HCT116 (cell line): ENCODE measurements at regions not wholly inside any gene's neighbourhood (a gene's known extent, or its start where the extent isn't known, plus 50 kb on each side); places are given as distances from the start of the nearest gene placed in this dataset.

Experiments used
- ATAC-seq: fragments of 200-7000 bp; cut with Tn5 transposase; 2 replicates; pipeline ENCODE4 v1.9.1; 2020; ENCODE audit warnings: mild to moderate bottlenecking, moderate library complexity
- BruUV-seq: library from RNA; stranded (reverse); fragments of 400-500 nt; replicated peaks from 2 replicates; lab custom pipeline; 2021; lab: Mats Ljungman, UMichigan
- CTCF ChIA-PET: fragments of 300-600 bp; sonication (Branson Sonifier 250); formaldehyde crosslinking; loops from one replicate; lab custom pipeline; 2021; ENCODE audit warnings: antibody characterized with exemption; lab: Charles Lee
- POLR2A ChIA-PET: fragments of 300-600, 350-600 bp; sonication (Branson Sonifier 250); formaldehyde crosslinking; loops from one replicate; lab custom pipeline; 2021; ENCODE audit warnings: antibody characterized with exemption; lab: Charles Lee
- RAD21 ChIA-PET, 2 experiments: fragments of 300-600 bp; sonication (Branson Sonifier 250); formaldehyde crosslinking; loops; one replicate each; lab custom pipeline; 2023; ENCODE audit warnings: low total read pairs in 2 of 2; ENCODE audit not compliant: uncharacterized antibody in 2 of 2, unreplicated experiment in 2 of 2, low non-redundant PET in 1 of 2; lab: Charles Lee
- DNase-seq: peaks from one replicate; pipeline ENCODE4 v3.0.0-alpha.2; 2010; ENCODE audit warnings: low read depth, low spot score
- H2AFZ ChIP-seq: fragments of 200-600 bp; shearing (Covaris generic), sonication (generic); 2 replicates; pipeline ENCODE4 v1.6.1; 2017; ENCODE audit warnings: low read depth, mixed run types, mixed read lengths, antibody characterized with exemption, low read length; ENCODE audit not compliant: poor library complexity, severe bottlenecking
- H3K27ac ChIP-seq: 2 replicates; pipeline ENCODE4 v1.5.1; 2012; ENCODE audit warnings: low read depth, low read length
- H3K27me3 ChIP-seq: fragments of 200-600 bp; sonication (generic); 2 replicates; pipeline ENCODE4 v1.6.1; 2016; ENCODE audit warnings: mixed run types, low read length, mixed read lengths; ENCODE audit not compliant: insufficient read depth
- H3K36me3 ChIP-seq, 2 experiments: fragments of 200-500 bp in 1 of 2; fragments of 200-600 bp in 1 of 2; sonication (Bioruptor generic) in 1 of 2; sonication (generic) in 1 of 2; 2 replicates each; pipeline versions ENCODE4 v1.5.1 to v1.6.1; 2014 to 2016; ENCODE audit warnings: low read length in 2 of 2, inconsistent platforms in 1 of 2, mixed read lengths in 1 of 2, mixed run types in 1 of 2; ENCODE audit not compliant: insufficient read depth in 2 of 2, control insufficient read depth in 1 of 2
- H3K4me1 ChIP-seq, 2 experiments: fragments of 200-600 bp in 1 of 2; sonication (generic) in 1 of 2; 2 replicates each; pipeline versions ENCODE4 v1.5.1 to v1.6.1; 2012 to 2017; ENCODE audit warnings: low read length in 2 of 2, inconsistent platforms in 1 of 2, mild to moderate bottlenecking in 1 of 2, mixed read lengths in 1 of 2, mixed run types in 1 of 2, moderate library complexity in 1 of 2; ENCODE audit not compliant: insufficient read depth in 2 of 2, control insufficient read depth in 1 of 2
- H3K4me2 ChIP-seq: fragments of 200-600 bp; sonication (generic); 2 replicates; pipeline ENCODE4 v1.6.1; 2017; ENCODE audit warnings: mixed run types, low read length, mixed read lengths
- H3K4me3 ChIP-seq, 2 experiments: fragments of 200-600 bp in 1 of 2; sonication (generic) in 1 of 2; replicated peaks in 1 of 2; 2 replicates each; pipeline ENCODE4 v1.5.1; 2011 to 2016; ENCODE audit warnings: low read length in 2 of 2, control low read depth in 1 of 2, low read depth in 1 of 2, mild to moderate bottlenecking in 1 of 2, mixed read lengths in 1 of 2, mixed run types in 1 of 2
- H3K79me2 ChIP-seq: fragments of 200-600 bp; sonication (generic); 2 replicates; pipeline ENCODE4 v1.6.1; 2017; ENCODE audit warnings: mild to moderate bottlenecking, mixed run types, low read length, moderate library complexity, mixed read lengths; ENCODE audit not compliant: insufficient read depth
- H3K9ac ChIP-seq: fragments of 200-600 bp; sonication (generic); 2 replicates; pipeline ENCODE4 v1.6.1; 2016; ENCODE audit warnings: low read length, mixed read lengths
- H3K9me2 ChIP-seq: fragments of 200-600 bp; sonication (generic), shearing (Covaris generic); 2 replicates; pipeline ENCODE4 v1.6.1; 2017; ENCODE audit warnings: mixed run types, mild to moderate bottlenecking, moderate library complexity; ENCODE audit not compliant: insufficient read depth
- H3K9me3 ChIP-seq, 2 experiments: fragments of 200-500 bp in 1 of 2; fragments of 200-600 bp in 1 of 2; sonication (Bioruptor generic) in 1 of 2; sonication (generic) in 1 of 2; 2 replicates each; pipeline ENCODE4 v1.6.1; 2014 to 2017; ENCODE audit warnings: low read length in 2 of 2, mixed read lengths in 2 of 2, inconsistent platforms in 1 of 2, low read depth in 1 of 2, mild to moderate bottlenecking in 1 of 2, mixed run types in 1 of 2, moderate library complexity in 1 of 2; ENCODE audit not compliant: control insufficient read depth in 1 of 2, insufficient read depth in 1 of 2
- H4K20me1 ChIP-seq: fragments of 200-600 bp; sonication (generic), shearing (Covaris generic); 2 replicates; pipeline ENCODE4 v1.6.1; 2017; ENCODE audit warnings: mixed run types, mild to moderate bottlenecking, moderate library complexity; ENCODE audit not compliant: insufficient read depth
- CBX3 ChIP-seq: IDR thresholded peaks from 2 replicates; pipeline ENCODE4 v1.6.1; 2012; ENCODE audit warnings: low read depth
- CTCF ChIP-seq, 3 experiments: fragments of 200-600 bp in 1 of 3; sonication (generic) in 1 of 3; IDR thresholded peaks in 2 of 3; conservative IDR thresholded peaks in 1 of 3; 2 replicates each; pipeline ENCODE4 v1.5.1; 2012 to 2017; ENCODE audit warnings: low read depth in 2 of 3, low read length in 2 of 3, antibody characterized with exemption in 1 of 3, borderline replicate concordance in 1 of 3, control low read depth in 1 of 3, mild to moderate bottlenecking in 1 of 3, mixed read lengths in 1 of 3, mixed run types in 1 of 3, moderate library complexity in 1 of 3; ENCODE audit not compliant: insufficient read depth in 1 of 3
- ELF1 ChIP-seq: IDR thresholded peaks from 2 replicates; pipeline ENCODE4 v1.6.1; 2012; ENCODE audit warnings: low read depth, borderline replicate concordance
- EZH2 ChIP-seq: fragments of 200-600 bp; sonication (generic); IDR thresholded peaks from 2 replicates; pipeline ENCODE4 v1.6.1; 2017; ENCODE audit warnings: antibody characterized with exemption, mixed run types
- EZH2phosphoT487 ChIP-seq: fragments of 200-600 bp; IDR thresholded peaks from 2 replicates; pipeline ENCODE4 v1.6.1; 2018; ENCODE audit warnings: antibody characterized with exemption, borderline replicate concordance
- FOSL1 ChIP-seq: IDR thresholded peaks from 2 replicates; pipeline ENCODE4 v1.6.1; 2012; ENCODE audit warnings: low read depth
- JUND ChIP-seq: IDR thresholded peaks from 2 replicates; pipeline ENCODE4 v1.6.1; 2012
- MAX ChIP-seq: IDR thresholded peaks from 2 replicates; pipeline ENCODE4 v1.6.1; 2012
- POLR2A ChIP-seq: IDR thresholded peaks from 2 replicates; pipeline ENCODE4 v1.7.0; 2011; ENCODE audit warnings: borderline replicate concordance; ENCODE audit not compliant: insufficient read depth, insufficient read length; ENCODE audit errors: extremely low read depth
- POLR2AphosphoS5 ChIP-seq: IDR thresholded peaks from 2 replicates; pipeline ENCODE4 v1.6.1; 2011; ENCODE audit warnings: mild to moderate bottlenecking, low read depth, low read length, moderate library complexity
- REST ChIP-seq: IDR thresholded peaks from 2 replicates; pipeline ENCODE4 v1.6.1; 2012; ENCODE audit warnings: low read depth
- SIN3A ChIP-seq: IDR thresholded peaks from 2 replicates; pipeline ENCODE4 v1.6.1; 2012; ENCODE audit warnings: low read depth
- SP1 ChIP-seq: IDR thresholded peaks from 2 replicates; pipeline ENCODE4 v1.6.1; 2012; ENCODE audit warnings: low read depth
- SRF ChIP-seq: IDR thresholded peaks from 2 replicates; pipeline ENCODE4 v1.6.1; 2012; ENCODE audit warnings: low read depth
- TCF7L2 ChIP-seq: IDR thresholded peaks from 2 replicates; pipeline ENCODE4 v1.7.0; 2011; ENCODE audit warnings: borderline replicate concordance, inconsistent platforms; ENCODE audit not compliant: insufficient read depth, insufficient read length; ENCODE audit errors: extremely low read depth
- YY1 ChIP-seq: IDR thresholded peaks from 2 replicates; pipeline ENCODE4 v1.6.1; 2011; ENCODE audit warnings: low read length, low read depth, moderate library complexity, mild to moderate bottlenecking; ENCODE audit not compliant: insufficient replicate concordance; ENCODE audit errors: extremely low read depth
- ZBTB33 ChIP-seq: IDR thresholded peaks from 2 replicates; pipeline ENCODE4 v1.6.1; 2011; ENCODE audit warnings: mild to moderate bottlenecking, low read length, moderate library complexity; ENCODE audit not compliant: insufficient replicate concordance; ENCODE audit errors: extremely low read depth
- ZFX ChIP-seq: fragments of 450-650 bp; IDR thresholded peaks from 2 replicates; pipeline ENCODE4 v1.6.1; 2017
- ZNF274 ChIP-seq: fragments of 200-500 bp; sonication (Bioruptor generic); IDR thresholded peaks from 2 replicates; pipeline ENCODE4 v1.6.1; 2014; ENCODE audit warnings: mild to moderate bottlenecking, low read depth, low read length, inconsistent platforms
- intact Hi-C: fragments of 100-400 bp; cut with micrococcal nuclease; formaldehyde crosslinking; loops from 2 replicates; pipeline ENCODE4 v1.10.0; 2022

GRCh38 chr3:110165370-110165743 is 828.0 kb upstream of the DPPA4 start (continued):
- TF ChIP-seq EZH2phosphoT487 (no peak), MAX (no peak), EZH2 (no peak), POLR2A (no peak), SP1 (no peak), REST (no peak), SIN3A (no peak), ZNF274 (no peak), FOSL1 (no peak), JUND (no peak)
- TF ChIP-seq, all 23 proteins: peak for 0

GRCh38 chr3:110165753-110166152 is 828.4 kb upstream of the DPPA4 start:
- Histone ChIP-seq H3K4me1 (no peaks in the 10 kb centered on the region), H3K4me3 (no peak overlapping the region), H3K9me3 (no peaks in the 10 kb centered on the region), H3K4me2 (no peak overlapping the region), H3K9ac (no peak overlapping the region), H4K20me1 (no peaks in the 10 kb centered on the region), H3K27me3 (no peaks in the 10 kb centered on the region), H3K36me3 (no peaks in the 10 kb centered on the region), H2AFZ (no peak overlapping the region), H3K27ac (no peak overlapping the region), H3K9me2 (no peaks in the 10 kb centered on the region), H3K79me2 (no peaks in the 10 kb centered on the region)
- ATAC-seq, result no peak
- ChIA-PET POLR2A (no interaction called here), CTCF (no interaction called here), RAD21 (no interaction called here)
- no peak for DNase-seq
- no TSS peak for BruUV-seq
- intact Hi-C loops, result no loop called here
- TF ChIP-seq SP1, result no peak
- TF ChIP-seq TCF7L2, result no peak
- no peak for TF ChIP-seq ZNF274
- no peak for TF ChIP-seq JUND
- no peak for TF ChIP-seq ZFX
- TF ChIP-seq YY1, result no peak
- no peak for TF ChIP-seq POLR2AphosphoS5
- no peak for TF ChIP-seq ELF1
- no peak for TF ChIP-seq POLR2A
- no peak for TF ChIP-seq FOSL1
- no peak for TF ChIP-seq SRF
- no peak for TF ChIP-seq CTCF (IDR thresholded peaks at IDR 0.05 in 2 of 3, conservative IDR thresholded peaks at IDR 0.05 in 1 of 3; ENCODE audit: borderline replicate concordance in 1 of 3, insufficient read depth in 1 of 3, low read depth in 2 of 3, low read length in 2 of 3)
- TF ChIP-seq EZH2, result no peak
- no peak for TF ChIP-seq CBX3
- TF ChIP-seq ZBTB33, result no peak
